Loucy (cell line): ENCODE measurements at regions not wholly inside any gene's neighbourhood (a gene's known extent, or its start where the extent isn't known, plus 50 kb on each side); places are given as distances from the start of the nearest gene placed in this dataset.

Experiments used
- H2AFZ ChIP-seq: fragments of 200-600 bp; sonication (generic); 2 replicates; pipeline ENCODE4 v1.6.0; 2016; ENCODE audit warnings: antibody characterized with exemption, mild to moderate bottlenecking, low read length, moderate library complexity
- H3F3A ChIP-seq: fragments of 200-600 bp; 2 replicates; pipeline ENCODE4 v1.6.0; 2016; ENCODE audit warnings: antibody characterized with exemption, low read depth, mild to moderate bottlenecking
- H3K27me3 ChIP-seq: fragments of 200-600 bp; sonication (generic); 2 replicates; pipeline ENCODE4 v1.6.1; 2014; ENCODE audit warnings: low read length, mild to moderate bottlenecking; ENCODE audit not compliant: insufficient read depth, poor library complexity, severe bottlenecking
- H3K36me3 ChIP-seq: fragments of 200-600 bp; sonication (generic); 2 replicates; pipeline ENCODE4 v1.6.1; 2016; ENCODE audit warnings: low read length; ENCODE audit not compliant: insufficient read depth
- H3K4me1 ChIP-seq: fragments of 200-600 bp; sonication (generic); 2 replicates; pipeline ENCODE4 v1.5.1; 2014; ENCODE audit warnings: low read length, mild to moderate bottlenecking; ENCODE audit not compliant: insufficient read depth, poor library complexity, severe bottlenecking
- H3K4me2 ChIP-seq: fragments of 200-600 bp; sonication (generic); 2 replicates; pipeline ENCODE4 v1.6.0; 2014; ENCODE audit warnings: antibody characterized with exemption, low read length, low read depth, mild to moderate bottlenecking; ENCODE audit not compliant: poor library complexity, severe bottlenecking
- H3K4me3 ChIP-seq: fragments of 200-600 bp; sonication (generic); 2 replicates; pipeline ENCODE4 v1.5.1; 2014; ENCODE audit warnings: low read length, mild to moderate bottlenecking, mixed read lengths; ENCODE audit not compliant: poor library complexity, severe bottlenecking
- H3K79me2 ChIP-seq: fragments of 200-600 bp; sonication (generic); 2 replicates; pipeline ENCODE4 v1.6.1; 2014; ENCODE audit warnings: low read length; ENCODE audit not compliant: insufficient read depth
- H3K9ac ChIP-seq: fragments of 200-600 bp; sonication (generic); 2 replicates; pipeline ENCODE4 v1.6.0; 2014; ENCODE audit warnings: mild to moderate bottlenecking, low read depth, low read length, moderate library complexity; ENCODE audit not compliant: poor library complexity, severe bottlenecking
- H3K9me2 ChIP-seq: fragments of 200-600 bp; sonication (generic); replicated peaks from 2 replicates; pipeline ENCODE4 v1.6.1; 2016; ENCODE audit warnings: low read depth, low read length, mixed read lengths
- H3K9me3 ChIP-seq: fragments of 200-600 bp; sonication (generic); 2 replicates; pipeline ENCODE4 v1.6.1; 2014; ENCODE audit warnings: mild to moderate bottlenecking, antibody characterized with exemption, low read length, low read depth; ENCODE audit not compliant: insufficient read depth
- H4K20me1 ChIP-seq: fragments of 200-600 bp; sonication (generic); 2 replicates; pipeline ENCODE4 v1.6.0; 2014; ENCODE audit warnings: antibody characterized with exemption, low read length, mild to moderate bottlenecking; ENCODE audit not compliant: insufficient read depth, poor library complexity, severe bottlenecking
- EZH2phosphoT487 ChIP-seq: fragments of 200-600 bp; IDR thresholded peaks from 2 replicates; pipeline ENCODE4 v1.6.1; 2018; ENCODE audit warnings: antibody characterized with exemption, mild to moderate bottlenecking, moderate library complexity, borderline replicate concordance
- TF ChIP-seq, protein P1 (sequence below): fragments of 200-600 bp; sonication (generic); conservative IDR thresholded peaks from 2 replicates; pipeline ENCODE4 v1.5.1; 2014; ENCODE audit warnings: mild to moderate bottlenecking, antibody characterized with exemption, low read length

DNA sequence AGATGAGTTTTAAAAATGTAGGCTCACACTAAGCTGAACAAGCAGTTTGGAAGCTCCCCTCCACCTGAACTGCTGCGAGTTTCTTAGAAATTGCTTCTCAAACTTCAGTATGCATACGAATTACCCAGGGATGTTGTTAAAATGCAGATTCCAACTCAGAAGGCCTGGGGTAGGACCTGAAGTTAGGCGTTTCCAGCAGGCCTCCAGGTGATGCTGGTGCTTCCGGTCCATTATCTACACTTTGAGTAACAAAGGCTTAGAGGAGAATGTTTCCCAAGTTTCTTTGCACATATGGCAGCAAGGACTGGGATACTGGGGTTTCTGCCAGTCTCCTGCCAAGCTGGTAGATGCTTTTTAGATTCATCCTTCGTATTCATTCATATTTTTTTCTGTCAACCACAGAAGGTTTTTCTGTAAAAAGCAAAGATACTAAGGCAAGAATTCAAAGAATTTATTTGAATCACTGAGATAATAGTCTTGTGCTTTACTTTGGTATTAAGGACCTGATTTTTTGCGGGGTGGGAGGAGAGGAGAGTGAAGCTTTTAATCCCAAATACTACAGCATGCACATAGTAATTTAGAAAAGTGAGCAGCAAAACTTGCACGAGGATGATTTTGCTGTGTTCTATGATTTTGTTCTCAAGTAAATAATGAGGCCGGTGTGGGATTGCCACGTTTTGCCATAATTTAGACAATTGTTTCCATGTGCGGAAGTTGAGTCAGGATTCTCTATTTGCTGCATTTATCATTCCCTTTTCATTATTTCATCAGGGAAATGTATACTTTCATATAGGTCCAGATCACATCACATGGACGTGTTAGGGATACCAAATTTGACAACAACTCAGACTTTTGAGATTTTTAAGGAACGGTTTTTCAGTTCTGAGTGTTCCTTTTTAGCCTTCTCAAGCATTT is 137.6 kb upstream of the SPATS2L start:
- Histone ChIP-seq H4K20me1 (no peaks in the 10 kb centered on the region), H3K9me3 (no peaks in the 10 kb centered on the region; the same call in 1 of the 2 replicates), H3F3A (no peaks in the 10 kb centered on the region), H3K9me2 (no peaks in the 10 kb centered on the region), H3K27me3 (no peaks in the 10 kb centered on the region), H3K79me2 (no peaks in the 10 kb centered on the region), H3K9ac (no peak overlapping the region), H3K36me3 (no peaks in the 10 kb centered on the region), H3K4me2 (no peak overlapping the region), H2AFZ (no peak overlapping the region), H3K4me3 (no peak overlapping the region), H3K4me1 (no peaks in the 10 kb centered on the region)
- TF ChIP-seq EZH2phosphoT487, result no peak
- TF ChIP-seq, protein P1, sequence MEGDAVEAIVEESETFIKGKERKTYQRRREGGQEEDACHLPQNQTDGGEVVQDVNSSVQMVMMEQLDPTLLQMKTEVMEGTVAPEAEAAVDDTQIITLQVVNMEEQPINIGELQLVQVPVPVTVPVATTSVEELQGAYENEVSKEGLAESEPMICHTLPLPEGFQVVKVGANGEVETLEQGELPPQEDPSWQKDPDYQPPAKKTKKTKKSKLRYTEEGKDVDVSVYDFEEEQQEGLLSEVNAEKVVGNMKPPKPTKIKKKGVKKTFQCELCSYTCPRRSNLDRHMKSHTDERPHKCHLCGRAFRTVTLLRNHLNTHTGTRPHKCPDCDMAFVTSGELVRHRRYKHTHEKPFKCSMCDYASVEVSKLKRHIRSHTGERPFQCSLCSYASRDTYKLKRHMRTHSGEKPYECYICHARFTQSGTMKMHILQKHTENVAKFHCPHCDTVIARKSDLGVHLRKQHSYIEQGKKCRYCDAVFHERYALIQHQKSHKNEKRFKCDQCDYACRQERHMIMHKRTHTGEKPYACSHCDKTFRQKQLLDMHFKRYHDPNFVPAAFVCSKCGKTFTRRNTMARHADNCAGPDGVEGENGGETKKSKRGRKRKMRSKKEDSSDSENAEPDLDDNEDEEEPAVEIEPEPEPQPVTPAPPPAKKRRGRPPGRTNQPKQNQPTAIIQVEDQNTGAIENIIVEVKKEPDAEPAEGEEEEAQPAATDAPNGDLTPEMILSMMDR, result no peak

DNA sequence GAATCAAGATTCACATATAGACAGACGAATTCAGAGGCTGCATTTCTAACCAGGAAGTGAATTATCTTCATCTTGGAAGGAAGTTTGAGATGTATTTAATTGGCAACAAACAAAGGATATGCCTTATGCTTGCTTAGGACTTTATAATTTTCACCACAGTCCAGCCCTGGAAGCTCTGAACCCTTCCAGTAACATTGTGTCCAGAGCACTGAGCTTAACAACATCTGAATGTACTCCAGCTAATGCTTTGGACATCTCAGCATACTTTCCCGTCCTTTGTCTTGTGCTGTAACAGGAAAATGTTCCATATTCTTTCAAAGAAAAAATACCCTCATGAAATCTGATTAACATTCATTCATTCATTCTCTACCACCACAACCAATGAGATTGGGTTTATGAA is 136.3 kb upstream of the SPATS2L start:
- no peaks in the 10 kb centered on the region for H3K27me3 ChIP-seq
- no peak overlapping the region for H3K9ac ChIP-seq
- H3K4me1 ChIP-seq, result no peaks in the 10 kb centered on the region
- H3K36me3 ChIP-seq, result no peaks in the 10 kb centered on the region
- H4K20me1 ChIP-seq, result no peaks in the 10 kb centered on the region
- no peak overlapping the region for H3K4me2 ChIP-seq
- H3K9me3 ChIP-seq, result no peaks in the 10 kb centered on the region; the same call in 1 of the 2 replicates
- no peaks in the 10 kb centered on the region for H3F3A ChIP-seq
- no peaks in the 10 kb centered on the region for H3K9me2 ChIP-seq
- H2AFZ ChIP-seq, result no peak overlapping the region
- no peaks in the 10 kb centered on the region for H3K79me2 ChIP-seq
- TF ChIP-seq, protein P1, result no peak
- TF ChIP-seq EZH2phosphoT487, result no peak
- no peak overlapping the region for H3K4me3 ChIP-seq

DNA sequence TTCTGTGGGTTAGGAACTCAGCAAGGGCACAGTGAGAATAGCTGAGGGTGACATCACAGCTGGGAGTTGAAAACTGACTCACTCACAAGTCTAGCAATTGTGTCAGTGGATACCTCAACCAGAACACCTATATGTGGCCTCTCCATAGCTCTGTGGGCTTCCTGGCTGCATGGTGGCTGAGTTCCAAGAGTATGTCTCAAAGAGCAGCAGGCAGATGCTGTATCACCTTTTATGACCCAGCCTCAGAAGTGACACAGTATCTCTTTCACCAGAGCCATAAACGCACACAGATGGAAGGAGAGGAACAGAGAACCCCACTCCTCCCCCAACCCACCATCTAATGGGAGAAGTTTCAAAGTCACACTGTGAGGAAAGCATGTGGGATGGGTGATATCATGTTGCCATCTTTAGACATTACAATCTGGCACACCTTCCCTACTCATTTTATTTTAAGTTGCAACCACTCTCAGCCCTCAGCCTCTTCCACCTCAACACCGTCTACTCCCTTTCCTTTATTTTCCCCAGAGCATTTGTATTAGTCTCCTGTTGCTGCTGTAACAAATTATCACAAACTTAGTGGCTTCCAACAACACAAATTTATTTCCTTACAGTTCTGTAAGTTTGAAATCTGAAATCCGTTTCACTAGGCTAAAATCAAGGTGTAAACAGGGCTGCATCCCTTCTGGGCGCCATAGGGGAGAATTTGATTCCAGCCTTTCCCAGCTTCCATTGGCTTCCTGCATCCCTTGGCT is 134.6 kb upstream of the SPATS2L start:
- TF ChIP-seq, protein P1, result no peak
- no peak for TF ChIP-seq EZH2phosphoT487
- Histone ChIP-seq H3K79me2 (no peaks in the 10 kb centered on the region), H2AFZ (no peak overlapping the region), H3K27me3 (no peaks in the 10 kb centered on the region), H3K36me3 (no peaks in the 10 kb centered on the region), H3K4me3 (no peak overlapping the region), H4K20me1 (no peaks in the 10 kb centered on the region), H3K9me2 (no peaks in the 10 kb centered on the region), H3F3A (no peaks in the 10 kb centered on the region), H3K4me1 (no peaks in the 10 kb centered on the region), H3K9me3 (no peaks in the 10 kb centered on the region), H3K4me2 (no peak overlapping the region), H3K9ac (no peak overlapping the region)
